ENCODE measurements at regions not wholly inside any gene's neighbourhood (a gene's known extent, or its start where the extent isn't known, plus 50 kb on each side); places are given as distances from the start of the nearest gene placed in this dataset.

DNA sequence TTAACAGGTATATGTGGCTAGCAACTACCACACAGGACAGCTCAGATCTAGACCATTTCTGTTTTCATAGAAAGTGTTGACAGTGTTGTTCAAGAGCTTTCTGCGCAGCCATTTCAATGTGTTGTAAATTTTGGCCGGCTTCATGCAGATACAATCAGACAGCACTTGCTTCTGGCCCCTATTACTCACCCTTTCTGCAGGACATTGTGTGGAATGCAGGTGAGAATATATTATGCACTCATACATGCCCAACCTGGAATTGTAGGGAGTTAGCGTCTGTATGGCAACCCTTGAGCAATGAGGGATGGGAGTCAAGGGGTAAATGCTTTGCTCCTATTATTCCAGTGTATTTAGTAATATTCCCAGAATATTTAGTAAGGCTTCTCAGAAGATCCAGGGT lies 180.9 kb upstream of the PLXNA2 start:
- TF ChIP-seq, protein P1, sequence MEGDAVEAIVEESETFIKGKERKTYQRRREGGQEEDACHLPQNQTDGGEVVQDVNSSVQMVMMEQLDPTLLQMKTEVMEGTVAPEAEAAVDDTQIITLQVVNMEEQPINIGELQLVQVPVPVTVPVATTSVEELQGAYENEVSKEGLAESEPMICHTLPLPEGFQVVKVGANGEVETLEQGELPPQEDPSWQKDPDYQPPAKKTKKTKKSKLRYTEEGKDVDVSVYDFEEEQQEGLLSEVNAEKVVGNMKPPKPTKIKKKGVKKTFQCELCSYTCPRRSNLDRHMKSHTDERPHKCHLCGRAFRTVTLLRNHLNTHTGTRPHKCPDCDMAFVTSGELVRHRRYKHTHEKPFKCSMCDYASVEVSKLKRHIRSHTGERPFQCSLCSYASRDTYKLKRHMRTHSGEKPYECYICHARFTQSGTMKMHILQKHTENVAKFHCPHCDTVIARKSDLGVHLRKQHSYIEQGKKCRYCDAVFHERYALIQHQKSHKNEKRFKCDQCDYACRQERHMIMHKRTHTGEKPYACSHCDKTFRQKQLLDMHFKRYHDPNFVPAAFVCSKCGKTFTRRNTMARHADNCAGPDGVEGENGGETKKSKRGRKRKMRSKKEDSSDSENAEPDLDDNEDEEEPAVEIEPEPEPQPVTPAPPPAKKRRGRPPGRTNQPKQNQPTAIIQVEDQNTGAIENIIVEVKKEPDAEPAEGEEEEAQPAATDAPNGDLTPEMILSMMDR (conservative IDR thresholded peaks at IDR 0.05; ENCODE audit: low read length): no peak
- TF ChIP-seq EZH2phosphoT487 (IDR thresholded peaks at IDR 0.05; ENCODE audit: borderline replicate concordance): no peak

Data from Loucy (cell line).